GM12865 (cell line): ENCODE measurements at regions not wholly inside any gene's neighbourhood (a gene's known extent, or its start where the extent isn't known, plus 50 kb on each side); places are given as distances from the start of the nearest gene placed in this dataset.
A peak's percentile ranks its signal among the peaks of the same experiment; 100 is the strongest.

Experiments used
- DNase-seq: peaks from one replicate; pipeline ENCODE4 v3.0.0; 2010; ENCODE audit warnings: low read depth
- H3K4me3 ChIP-seq: 2 replicates; pipeline ENCODE4 v1.5.1; 2011; ENCODE audit warnings: mild to moderate bottlenecking, low read depth, low read length, control low read depth
- CTCF ChIP-seq: IDR thresholded peaks from 2 replicates; pipeline ENCODE4 v1.5.1; 2011; ENCODE audit warnings: low read length, control low read depth, low read depth, inconsistent platforms; ENCODE audit not compliant: insufficient read depth; ENCODE audit errors: missing control alignments

GRCh38 chr2:103103678-103104077 is 341.8 kb downstream of the TMEM182 start:
- no peak for DNase-seq
- no peak for TF ChIP-seq CTCF
- no peak overlapping the region for H3K4me3 ChIP-seq

- DNase-seq: no peak
- no peak for TF ChIP-seq CTCF
Measured at GRCh38 chr2:103119352-103119751, 357.5 kb downstream of the TMEM182 start.

GRCh38 chr2:103121106-103121505 is 359.3 kb downstream of the TMEM182 start:
- DNase-seq: no peak
- TF ChIP-seq CTCF: no peak

More at GRCh38 chr2:103119352-103119751, 357.5 kb downstream of the TMEM182 start:
- no peak overlapping the region for H3K4me3 ChIP-seq

GRCh38 chr2:103123516-103123915 is 361.7 kb downstream of the TMEM182 start:
- no peak for DNase-seq
- no peak overlapping the region for H3K4me3 ChIP-seq
- TF ChIP-seq CTCF: no peak

More at GRCh38 chr2:103121106-103121505, 359.3 kb downstream of the TMEM182 start:
- no peak overlapping the region for H3K4me3 ChIP-seq

- TF ChIP-seq CTCF: no peak
- no peak overlapping the region for H3K4me3 ChIP-seq
- no peak for DNase-seq
Measured at GRCh38 chr2:103130857-103131256, 369.0 kb downstream of the TMEM182 start.

GRCh38 chr2:103132536-103133217 is 370.8 kb downstream of the TMEM182 start:
- peak overlapping the region; percentile 24 for H3K4me3 ChIP-seq
- no peak for TF ChIP-seq CTCF
- peak; percentile 44 for DNase-seq

- H3K4me3 ChIP-seq: no peak overlapping the region
- peak; percentile 2 for DNase-seq
- no peak for TF ChIP-seq CTCF
Measured at GRCh38 chr2:103135679-103136078, 373.8 kb downstream of the TMEM182 start.
